Anterior cingulate cortex (tissue), 58 donors: ENCODE measurements at regions not wholly inside any gene's neighbourhood (a gene's known extent, or its start where the extent isn't known, plus 50 kb on each side); places are given as distances from the start of the nearest gene placed in this dataset.
A peak's percentile ranks its signal among the peaks of the same experiment; 100 is the strongest.
"Not testable (repeated sequence)": the region's sequence is repeated elsewhere in the genome, so short reads cannot be mapped to it uniquely, and the experiment has no call there.

Source experiments
- DNase-seq, 58 donors: peaks; one replicate each; lab custom pipeline; 2025; lab: John Stamatoyannopoulos, UW

DNA sequence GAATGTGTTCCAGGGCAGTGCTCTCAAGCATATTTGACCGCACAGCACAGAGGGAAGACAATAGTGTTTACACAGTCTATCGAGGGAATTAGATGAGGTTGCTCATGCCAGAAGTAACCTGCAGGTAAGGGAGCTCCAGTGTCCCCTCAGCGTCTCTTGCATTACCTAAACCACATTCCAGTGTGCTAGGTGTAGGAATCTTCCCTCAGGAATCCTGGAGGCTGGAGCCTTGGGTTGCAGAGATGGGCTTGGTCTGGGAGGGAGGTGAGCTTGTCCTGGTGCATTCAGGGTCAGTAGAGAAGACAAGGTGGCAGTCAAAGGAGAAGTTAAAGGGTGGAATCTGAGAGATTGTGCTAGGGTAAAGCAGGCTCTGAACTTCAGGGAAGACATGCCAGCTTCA lies 56.3 kb downstream of the SOX14 start:
- no peak for DNase-seq

DNA sequence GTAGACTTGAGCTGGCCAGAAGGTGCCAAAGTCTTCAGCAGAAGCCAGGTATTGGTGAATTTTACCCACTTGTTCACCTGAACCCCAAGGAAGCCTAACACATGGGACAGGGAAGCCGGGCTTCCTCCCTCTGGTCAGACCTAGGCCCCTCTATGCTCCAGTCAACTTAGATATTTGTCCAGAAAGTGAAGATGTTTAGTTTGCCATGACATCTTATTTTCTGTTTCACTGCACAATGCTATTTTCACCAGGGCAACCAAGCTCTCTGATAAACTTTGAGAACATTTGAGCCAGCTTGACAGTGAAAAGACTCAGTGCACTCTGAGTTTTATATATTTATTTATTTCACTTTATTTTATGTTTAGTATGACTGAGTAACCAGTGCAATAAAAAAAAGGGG lies 71.0 kb downstream of the SOX14 start:
- no peak for DNase-seq

DNA sequence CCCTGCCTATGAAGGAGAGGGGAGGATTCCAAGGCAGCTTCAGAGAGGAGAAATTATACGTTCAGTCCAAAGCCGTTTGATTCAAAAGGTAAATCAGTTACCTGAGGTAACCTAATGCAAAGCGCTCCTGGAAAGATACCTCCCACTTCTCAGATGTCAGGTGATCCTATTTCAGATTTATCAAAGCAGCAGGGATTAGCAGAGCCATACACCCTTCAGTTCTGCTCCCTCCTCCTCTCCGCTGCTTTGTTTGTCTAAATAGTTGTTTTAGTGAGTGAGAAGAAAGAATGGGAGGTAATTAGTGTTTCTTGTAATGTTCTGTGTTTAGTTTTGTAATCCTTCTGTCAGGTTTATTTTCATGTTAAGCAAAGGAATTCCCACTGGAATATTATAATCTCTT lies 81.1 kb downstream of the SOX14 start:
- DNase-seq: no peak

DNA sequence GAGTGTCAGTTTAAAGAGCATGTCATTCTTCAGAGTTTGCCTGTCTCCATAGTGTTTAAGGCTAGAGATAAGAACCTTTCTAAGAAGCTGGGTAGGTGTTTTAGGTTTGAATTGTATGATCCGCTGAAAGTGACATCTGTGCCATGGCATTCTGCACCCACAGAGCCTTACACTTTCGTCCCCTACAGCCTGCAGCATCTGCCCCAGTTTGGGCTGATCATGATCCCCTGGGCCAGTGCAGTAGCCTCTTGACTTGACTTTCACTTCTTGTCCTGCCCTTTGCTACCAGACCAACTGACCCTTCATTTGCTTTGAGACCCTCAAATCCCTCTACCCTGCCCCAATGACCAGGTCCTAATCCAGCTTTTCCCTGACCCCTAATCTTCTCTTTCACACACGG lies 81.6 kb downstream of the SOX14 start:
- DNase-seq: no peak

DNA sequence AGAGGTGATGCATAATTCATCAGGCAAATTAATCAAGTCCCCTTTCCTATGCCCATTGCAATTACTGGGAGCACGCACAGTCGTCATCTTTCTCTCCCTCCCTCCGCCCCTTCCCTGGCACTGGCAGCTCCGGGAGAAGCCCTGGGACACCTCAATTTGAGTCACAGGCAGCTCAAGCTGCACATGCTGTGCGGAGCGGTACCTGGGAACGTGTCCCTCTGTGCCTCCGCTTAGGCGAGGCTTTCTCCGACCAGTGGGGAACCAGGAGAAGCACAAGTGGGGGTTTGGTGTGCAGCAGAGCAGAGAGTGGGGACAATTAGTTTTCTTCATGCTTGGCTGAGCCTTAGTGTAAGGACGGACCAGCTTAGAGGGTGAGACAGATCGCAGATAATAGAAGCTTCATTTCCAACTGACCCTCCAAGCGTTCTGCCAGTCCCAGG lies 88.3 kb downstream of the SOX14 start:
- DNase-seq: no peak

DNA sequence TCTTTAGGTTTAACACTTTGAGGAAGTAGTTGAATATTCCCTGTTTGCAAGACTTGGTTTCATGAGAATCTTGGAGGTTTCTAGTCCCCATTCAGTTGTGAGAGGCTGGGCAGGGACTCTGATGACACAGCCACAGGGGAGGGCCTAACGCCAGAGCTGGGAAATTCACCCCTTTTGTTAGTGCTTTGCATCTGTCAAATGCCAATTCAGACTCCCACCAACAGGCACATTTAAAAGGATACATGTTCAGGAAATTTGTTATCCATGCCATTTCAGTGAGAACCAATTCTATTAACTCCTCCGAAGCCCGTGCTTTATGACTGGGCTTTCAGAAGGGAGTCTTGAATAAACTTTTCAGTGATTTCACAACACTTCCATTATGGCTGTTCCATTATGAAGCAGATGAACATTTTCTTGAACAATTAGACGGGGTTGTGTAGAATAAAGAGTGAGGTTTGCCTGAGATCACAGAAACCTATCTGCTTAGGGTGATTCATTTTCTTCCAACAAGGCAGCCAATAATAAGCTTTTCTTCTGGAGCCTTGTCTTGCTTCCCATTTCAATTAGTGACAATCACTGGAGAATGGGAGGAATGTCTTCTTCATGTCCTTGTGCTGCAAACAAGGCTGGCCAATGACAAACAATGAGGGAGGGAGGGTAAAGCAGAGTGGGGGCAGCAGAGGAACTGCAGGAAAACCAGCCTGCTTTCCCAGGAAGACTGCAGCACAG lies 90.6 kb downstream of the SOX14 start:
- no peak for DNase-seq

DNA sequence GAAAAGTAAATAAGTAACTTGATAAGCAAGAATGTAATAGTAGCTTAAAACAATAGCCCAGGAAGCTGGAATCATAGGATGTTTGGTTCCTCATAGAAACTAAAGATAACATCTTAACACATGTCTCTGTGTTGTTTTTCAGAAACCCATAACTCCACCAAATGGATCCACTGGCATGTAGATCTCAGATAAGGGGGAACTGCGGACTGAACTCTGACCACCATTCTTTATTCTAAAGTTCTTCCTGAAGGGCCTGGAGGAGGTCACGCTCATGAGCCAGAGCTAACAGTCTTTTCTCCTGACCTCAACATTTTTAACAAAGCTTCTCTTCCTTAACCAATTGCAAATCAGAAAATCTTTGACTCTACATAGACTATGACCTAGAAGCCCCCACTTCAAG lies 101.9 kb downstream of the SOX14 start:
- no peak for DNase-seq

DNA sequence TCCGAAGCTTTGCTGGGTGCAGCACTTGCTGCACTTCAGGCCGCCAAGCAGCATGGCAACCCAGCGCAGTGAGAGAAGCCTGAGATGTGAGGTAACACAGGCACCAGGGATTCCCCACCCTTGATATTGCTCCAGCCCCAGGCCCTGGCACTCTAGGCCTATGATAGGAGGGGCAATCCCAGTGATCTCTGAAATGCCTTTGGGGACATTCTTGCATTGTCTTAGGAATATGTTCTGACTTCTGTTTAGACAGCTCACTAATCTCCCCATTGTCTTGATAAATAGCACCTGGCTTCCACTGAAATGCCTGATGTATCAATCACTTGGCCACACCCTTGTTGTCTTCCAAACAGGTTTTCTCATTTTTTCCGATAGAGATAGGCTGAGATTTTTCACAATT lies 102.8 kb downstream of the SOX14 start:
- no peak for DNase-seq

DNA sequence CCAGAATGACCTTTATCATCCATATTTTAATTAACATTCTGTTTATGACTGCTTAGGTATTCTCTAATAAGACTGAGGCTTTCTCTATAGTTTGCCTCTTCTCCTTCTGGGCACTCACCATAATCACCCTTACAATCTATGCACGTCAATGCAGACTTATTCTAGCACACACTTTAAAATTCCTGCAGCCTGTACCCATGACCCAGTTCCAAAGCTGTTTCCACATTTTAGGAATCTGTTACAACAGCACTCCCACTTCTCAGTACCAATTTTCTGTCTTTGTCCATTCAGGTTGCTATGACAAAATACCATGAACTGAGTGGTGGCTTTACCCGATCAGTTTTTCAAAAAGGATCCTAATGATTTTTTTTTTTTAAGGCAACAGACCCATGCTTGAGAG lies 103.5 kb downstream of the SOX14 start:
- no peak for DNase-seq

DNA sequence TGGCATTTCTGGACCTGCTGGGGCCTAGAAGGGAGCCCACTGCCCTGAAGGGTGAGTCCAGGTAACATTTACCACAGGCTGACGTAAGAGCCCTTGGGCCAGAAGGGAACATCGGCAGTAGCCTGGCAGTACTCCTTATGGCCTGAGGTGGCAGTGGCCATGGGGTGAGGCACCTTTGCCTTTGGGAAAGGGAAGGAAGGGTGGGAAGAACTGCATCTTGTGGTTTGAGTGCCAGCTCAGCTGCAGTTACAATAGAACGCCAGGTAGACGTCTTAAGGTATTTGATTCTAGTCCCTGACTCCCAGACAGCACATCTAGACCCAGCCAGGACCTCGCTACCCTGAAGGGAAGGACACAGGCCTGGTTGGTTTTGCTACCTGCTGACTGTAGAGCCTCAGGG lies 104.9 kb downstream of the SOX14 start:
- no peak for DNase-seq

DNA sequence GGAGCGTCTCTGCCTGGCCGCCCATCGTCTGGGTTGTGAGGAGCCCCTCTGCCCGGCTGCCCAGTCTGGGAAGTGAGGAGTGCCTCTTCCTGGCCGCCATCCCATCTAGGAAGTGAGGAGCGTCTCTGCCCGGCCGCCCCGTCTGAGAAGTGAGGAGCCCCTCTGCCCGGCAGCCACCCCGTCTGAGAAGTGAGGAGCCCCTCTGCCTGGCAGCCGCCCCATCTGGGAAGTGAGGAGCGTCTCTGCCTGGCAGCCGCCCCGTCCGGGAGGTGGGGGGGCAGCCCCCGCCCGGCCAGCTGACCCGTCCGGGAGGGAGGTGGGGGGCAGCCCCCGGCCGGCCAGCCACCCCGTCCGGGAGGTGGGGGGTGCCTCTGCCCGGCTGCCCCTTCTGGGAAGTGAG lies 108.5 kb downstream of the SOX14 start:
- DNase-seq: not testable (repeated sequence)

DNA sequence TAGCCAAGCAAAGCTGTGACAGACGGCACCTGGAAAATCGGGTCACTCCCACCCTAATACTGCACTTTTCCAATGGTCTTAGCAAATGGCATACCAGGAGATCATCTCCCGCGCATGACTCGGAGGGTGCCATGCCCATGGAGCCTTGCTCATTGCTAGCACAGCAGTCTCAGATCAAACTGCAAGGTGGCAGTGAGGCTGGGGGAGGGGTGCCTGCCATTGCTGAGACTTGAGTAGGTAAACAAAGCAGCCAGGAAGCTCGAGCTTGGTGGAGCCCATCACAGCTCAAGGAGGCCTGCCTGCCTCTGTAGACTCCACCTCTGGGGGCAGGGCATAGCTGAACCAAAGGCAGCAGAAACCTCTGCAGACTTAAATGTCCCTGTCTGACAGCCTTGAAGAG lies 113.1 kb upstream of the CLDN18 start:
- DNase-seq: not testable (repeated sequence)

DNA sequence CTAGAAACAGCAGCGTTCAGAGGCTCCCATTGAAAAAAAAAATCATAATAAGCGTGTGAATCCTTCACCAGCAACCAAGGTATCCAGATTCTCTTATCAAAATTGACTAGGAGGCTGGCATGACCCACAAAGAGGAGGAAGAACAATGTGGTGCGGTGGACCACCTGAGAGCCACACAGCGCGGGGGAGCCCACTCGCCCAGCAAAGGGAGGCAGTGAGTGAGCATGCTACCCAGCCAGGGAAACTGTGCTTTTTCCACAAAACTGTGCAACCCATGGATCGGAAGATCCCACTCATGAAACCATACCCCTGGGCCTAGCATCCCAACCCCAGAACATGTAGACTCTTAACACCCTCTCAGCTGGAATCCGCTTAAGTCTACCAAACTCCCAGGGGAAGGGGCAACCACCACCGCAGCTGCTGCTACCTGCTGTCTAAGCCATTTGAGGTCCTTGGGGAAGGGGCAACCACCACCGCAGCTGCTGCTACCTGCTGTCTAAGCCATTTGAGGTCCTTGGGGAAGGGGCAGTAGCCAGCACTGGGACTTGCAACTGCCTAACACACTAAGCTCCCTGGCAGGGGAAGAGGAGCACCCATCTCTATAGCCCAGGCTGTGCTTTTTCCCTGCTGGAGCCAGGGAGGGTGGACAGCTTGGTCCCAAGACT lies 102.8 kb upstream of the CLDN18 start:
- no peak for DNase-seq

DNA sequence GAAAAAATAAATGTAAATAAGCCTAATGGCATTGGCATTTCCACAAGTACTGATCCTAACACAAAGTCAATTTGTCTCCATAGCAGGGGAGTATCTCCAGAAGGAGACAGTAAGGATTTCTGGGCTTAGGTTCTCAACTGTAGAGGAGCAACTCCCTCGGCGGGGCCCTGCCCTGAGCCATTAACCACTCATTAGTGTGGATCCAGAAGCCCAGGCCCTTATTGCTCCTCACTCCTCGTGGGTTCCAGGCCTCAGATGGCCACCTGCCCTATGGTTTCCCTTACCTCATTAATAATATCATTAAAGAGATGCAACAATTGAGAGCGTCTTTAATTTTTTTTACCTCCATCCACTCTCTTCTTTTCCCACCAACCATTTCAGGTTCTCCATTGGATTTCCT lies 85.3 kb upstream of the CLDN18 start:
- no peak for DNase-seq

DNA sequence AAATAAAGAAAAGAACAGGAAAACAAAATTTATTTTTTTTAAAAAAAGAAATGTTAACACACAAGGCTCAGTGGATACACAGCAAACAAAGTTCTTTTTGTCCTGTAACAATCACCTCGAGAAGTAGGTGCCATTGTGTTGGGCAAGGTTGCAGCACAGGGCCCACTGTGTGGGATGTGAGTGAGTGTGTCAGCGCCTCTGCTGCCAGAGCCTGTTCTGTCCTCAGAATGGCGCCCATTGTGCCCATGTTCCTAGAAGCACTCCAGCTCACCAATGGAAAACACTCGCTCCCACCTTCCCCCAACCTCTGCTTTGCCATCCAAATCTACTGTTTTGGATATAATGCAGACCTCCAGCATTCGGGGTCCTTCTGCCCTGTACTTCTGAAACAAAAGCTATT lies 84.9 kb upstream of the CLDN18 start:
- no peak for DNase-seq

DNA sequence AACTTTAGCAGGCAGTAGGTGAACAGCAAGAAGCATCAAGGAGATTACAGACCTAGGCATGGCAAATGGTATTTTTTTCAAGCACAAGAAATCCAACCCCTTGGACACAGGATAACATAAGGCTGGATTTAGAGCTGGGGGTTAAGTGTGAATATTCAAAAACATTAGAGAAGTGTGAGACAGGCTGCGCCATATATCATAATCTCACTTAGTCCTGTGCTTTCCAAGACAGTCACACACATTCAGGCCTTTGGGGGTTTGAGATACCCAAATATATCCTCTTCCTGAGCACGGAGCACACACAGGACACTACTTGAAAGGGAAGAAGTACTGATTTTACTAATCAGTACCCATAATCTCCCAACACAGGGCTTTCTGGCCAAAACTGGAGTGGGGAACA lies 83.0 kb upstream of the CLDN18 start:
- no peak for DNase-seq

DNA sequence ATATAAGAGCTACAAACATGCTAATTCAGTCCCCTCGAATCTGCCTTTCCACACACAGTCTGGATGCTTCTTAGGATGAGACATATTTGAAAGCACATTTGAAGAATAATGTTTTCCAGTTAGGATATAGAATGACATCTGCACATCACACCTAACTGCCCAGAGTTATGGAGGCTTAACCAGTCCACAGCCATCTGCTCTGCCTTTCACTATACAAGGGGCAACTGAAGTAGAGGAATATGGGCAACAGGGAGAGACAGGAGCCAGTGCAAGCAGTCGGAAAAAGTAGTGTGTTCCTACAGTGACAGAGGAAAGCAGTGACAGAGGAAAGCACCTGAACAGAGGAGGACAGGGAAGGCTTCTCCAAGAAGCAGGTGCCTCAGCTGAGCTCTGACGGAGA lies 79.0 kb upstream of the CLDN18 start:
- DNase-seq: no peak

DNA sequence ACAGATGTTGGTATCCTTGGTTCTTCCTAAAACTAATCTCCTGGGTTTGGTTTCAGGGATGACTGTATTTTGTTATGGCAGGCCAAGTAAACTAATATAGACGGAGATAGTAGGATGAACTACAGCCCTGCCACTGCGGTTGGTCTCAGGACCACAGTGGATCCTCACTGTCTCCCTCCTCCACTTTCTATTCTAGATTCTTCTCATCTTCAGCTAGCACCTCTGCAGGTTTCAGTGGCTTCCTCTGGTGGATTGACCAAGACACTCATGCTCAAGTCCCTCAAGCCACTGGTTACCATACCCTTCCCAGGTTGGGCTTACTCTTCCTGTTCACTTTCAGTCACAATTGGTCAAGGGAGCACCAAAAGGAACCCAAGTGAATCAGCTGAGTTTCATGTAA lies 71.1 kb upstream of the CLDN18 start:
- no peak for DNase-seq

DNA sequence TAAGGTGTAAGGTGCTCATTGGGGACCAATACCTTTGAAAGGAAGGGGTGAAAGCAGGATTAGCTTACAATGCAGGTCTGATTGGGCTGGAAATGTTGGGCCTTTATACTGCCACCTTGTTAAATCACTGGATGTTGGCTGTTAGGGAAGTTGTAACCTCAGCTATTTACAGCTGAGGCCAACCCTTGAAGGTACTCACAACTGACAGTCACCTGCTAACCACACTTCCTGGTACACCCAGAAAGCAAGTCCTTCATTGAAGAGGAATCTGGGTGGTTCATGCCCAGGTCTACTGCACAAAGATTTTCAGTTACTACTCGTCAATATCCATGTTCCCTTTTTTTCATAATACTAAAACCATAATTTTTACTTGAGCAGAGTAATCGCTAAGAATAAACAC lies 65.4 kb upstream of the CLDN18 start:
- DNase-seq: no peak

DNA sequence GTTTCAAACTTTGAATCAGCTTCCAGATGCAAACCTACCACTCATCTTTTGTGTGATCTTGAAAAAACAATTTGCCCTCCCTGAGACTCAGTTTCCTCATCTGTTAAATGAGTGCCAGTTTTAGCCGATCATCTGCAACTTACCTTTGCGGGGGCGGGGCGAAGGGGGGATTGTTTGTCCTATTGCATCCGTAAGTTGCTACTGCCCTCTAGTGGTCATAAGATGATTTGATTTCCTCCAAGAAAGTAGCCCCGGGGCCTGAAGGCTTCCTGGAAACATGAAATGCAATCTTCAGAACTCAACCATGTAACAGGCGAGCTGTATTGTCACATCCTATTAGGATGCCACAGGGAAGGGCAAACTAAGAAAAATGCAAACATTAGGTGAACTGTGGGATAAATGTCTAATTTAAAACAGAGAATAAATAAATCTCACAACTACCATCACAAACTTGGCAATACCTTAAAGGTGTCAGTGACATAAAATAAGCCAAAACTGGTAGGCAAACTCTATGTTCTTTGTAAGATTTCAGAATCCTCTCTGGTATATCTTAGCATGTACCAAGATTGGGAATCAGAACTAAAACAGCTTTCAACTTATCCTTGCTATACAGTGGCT lies 63.5 kb upstream of the CLDN18 start:
- peak in 14 of 58 donors; percentile 1 to 16 (median 4) for DNase-seq

DNA sequence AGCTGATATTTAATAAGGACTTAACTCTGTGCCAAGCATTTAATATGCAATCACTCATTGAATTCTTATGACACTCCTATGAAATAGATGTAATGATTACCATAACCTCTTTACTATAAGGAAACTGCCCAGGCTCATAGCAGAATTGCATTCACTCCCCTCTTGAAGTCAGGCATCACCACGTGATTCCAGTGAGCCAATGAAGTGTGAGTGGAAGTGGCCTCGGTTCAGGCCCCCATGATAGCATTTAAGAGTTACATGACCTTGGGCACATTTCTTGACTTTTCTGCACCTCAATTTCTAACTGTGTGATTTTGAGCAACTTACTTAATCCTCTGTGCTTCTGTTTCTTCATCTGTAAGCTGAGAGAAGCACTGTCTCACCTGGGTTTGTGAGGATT lies 62.8 kb upstream of the CLDN18 start:
- no peak for DNase-seq
